HepG2 (cell line): ENCODE measurements at regions not wholly inside any gene's neighbourhood (a gene's known extent, or its start where the extent isn't known, plus 50 kb on each side); places are given as distances from the start of the nearest gene placed in this dataset.

Source experiments
- ATAC-seq: fragments of 200-7000 bp; cut with Tn5 transposase; 3 replicates; pipeline ENCODE4 v1.9.1; 2020; ENCODE audit warnings: mild to moderate bottlenecking, moderate library complexity
- BruUV-seq: library from RNA; stranded (reverse); fragments of 400-500 nt; replicated peaks from 2 replicates; lab custom pipeline; 2021; lab: Mats Ljungman, UMichigan
- CTCF ChIA-PET: fragments of 300-600 bp; formaldehyde crosslinking; extraction: SDS; loops from one replicate; lab custom pipeline; 2021; ENCODE audit warnings: low total read pairs, inconsistent platforms, low intra/inter-chr PET ratio; lab: Yijun Ruan, JAX
- POLR2A ChIA-PET: fragments of 350-600 bp; sonication (Branson Sonifier 250); formaldehyde crosslinking; loops from one replicate; lab custom pipeline; 2020; ENCODE audit warnings: antibody characterized with exemption, inconsistent platforms; lab: Yijun Ruan, JAX
- DNase-seq: peaks from one replicate; pipeline ENCODE4 v3.0.0-alpha.2; 2015; ENCODE audit warnings: low spot score
- FAIRE-seq: peaks from 3 replicates; lab custom pipeline; 2011; peaks lifted over from hg19 to GRCh38; lab: Jason Lieb, UNC
- H2AFZ ChIP-seq: one replicate; pipeline ENCODE4 v1.6.1; 2011; ENCODE audit warnings: low read length, inconsistent platforms
- H3K27ac ChIP-seq: fragments of 300-600 bp; 3 replicates; pipeline ENCODE4 v1.8.0; 2011; ENCODE audit warnings: mixed run types, mild to moderate bottlenecking, mixed read lengths, low read length, inconsistent platforms; ENCODE audit not compliant: insufficient read depth; ENCODE audit errors: extremely low read length
- H3K27me3 ChIP-seq, 2 experiments: fragments of 200-600 bp in 1 of 2; 2 replicates in 1 of 2; 3 replicates in 1 of 2; pipeline versions ENCODE4 v1.6.0 to v1.8.0; 2011; ENCODE audit warnings: low read length in 2 of 2, mild to moderate bottlenecking in 2 of 2, moderate library complexity in 2 of 2, inconsistent platforms in 1 of 2; ENCODE audit not compliant: insufficient read depth in 2 of 2, control insufficient read depth in 1 of 2
- H3K36me3 ChIP-seq, 2 experiments: fragments of 200-600 bp in 1 of 2; replicated peaks in 1 of 2; 2 replicates in 1 of 2; 3 replicates in 1 of 2; pipeline versions ENCODE4 v1.5.1 to v1.8.0; 2011; ENCODE audit warnings: low read length in 2 of 2, inconsistent platforms in 1 of 2; ENCODE audit not compliant: insufficient read depth in 2 of 2, control insufficient read depth in 1 of 2
- H3K4me1 ChIP-seq: 2 replicates; pipeline ENCODE4 v1.5.1; 2012; ENCODE audit warnings: low read length, inconsistent platforms; ENCODE audit not compliant: insufficient read depth
- H3K4me2 ChIP-seq: 2 replicates; pipeline ENCODE4 v1.6.0; 2011; ENCODE audit warnings: low read depth, low read length, inconsistent platforms
- H3K4me3 ChIP-seq, 3 experiments: fragments of 200-600 bp in 1 of 3; sonication (generic), shearing (Covaris generic) in 1 of 3; replicated peaks in 1 of 3; 2 replicates each; pipeline ENCODE4 v1.5.1; 2011 to 2016; ENCODE audit warnings: low read length in 3 of 3, inconsistent platforms in 2 of 3, low read depth in 2 of 3, mild to moderate bottlenecking in 2 of 3, control low read depth in 1 of 3, mixed read lengths in 1 of 3; ENCODE audit not compliant: insufficient read depth in 1 of 3
- H3K79me2 ChIP-seq: one replicate; pipeline ENCODE4 v1.6.1; 2011; ENCODE audit warnings: low read length, inconsistent platforms; ENCODE audit not compliant: insufficient read depth
- H3K9ac ChIP-seq: 2 replicates; pipeline ENCODE4 v1.6.0; 2011; ENCODE audit warnings: mild to moderate bottlenecking, low read depth, low read length, inconsistent platforms; ENCODE audit not compliant: insufficient read depth
- H3K9me3 ChIP-seq: 2 replicates; pipeline ENCODE4 v1.5.1; 2012; ENCODE audit warnings: mild to moderate bottlenecking, low read length
- H4K20me1 ChIP-seq: 2 replicates; pipeline ENCODE4 v1.6.0; 2011; ENCODE audit warnings: inconsistent platforms, mild to moderate bottlenecking, low read length, moderate library complexity; ENCODE audit not compliant: insufficient read depth
- ETV6 ChIP-seq: sonication (generic); formaldehyde crosslinking; conservative IDR thresholded peaks from 2 replicates; pipeline ENCODE4 v1.4.0; 2020; ENCODE audit warnings: missing genetic modification reagents
- FOXK2 ChIP-seq: fragments of 450-650 bp; IDR thresholded peaks from 2 replicates; pipeline ENCODE4 v1.6.1; 2016
- GATA4 ChIP-seq: sonication (generic); IDR thresholded peaks from 2 replicates; pipeline ENCODE4 v1.6.1; 2016; ENCODE audit warnings: antibody characterized with exemption, low read depth, borderline replicate concordance
- KLF15 ChIP-seq: sonication (generic); formaldehyde crosslinking; IDR thresholded peaks from 2 replicates; pipeline ENCODE4 v1.8.1; 2023; ENCODE audit warnings: borderline replicate concordance, mild to moderate bottlenecking, inconsistent platforms, missing genetic modification reagents, mixed read lengths
- SALL2 ChIP-seq: sonication (generic); formaldehyde crosslinking; IDR thresholded peaks from 2 replicates; pipeline ENCODE4 v1.8.1; 2023; ENCODE audit warnings: mild to moderate bottlenecking, missing genetic modification reagents, inconsistent platforms
- ZNF629 ChIP-seq: sonication (generic); formaldehyde crosslinking; conservative IDR thresholded peaks from 2 replicates; pipeline ENCODE4 v1.5.0; 2020; ENCODE audit warnings: missing genetic modification reagents
- ZNF850 ChIP-seq: sonication (generic); formaldehyde crosslinking; conservative IDR thresholded peaks from 2 replicates; pipeline ENCODE4 v1.9.0; 2021; ENCODE audit warnings: mild to moderate bottlenecking, missing genetic modification reagents
- WGBS: methylation state at CpG from one replicate; pipeline ENCODE4 v1.1.6; 2017; ENCODE audit warnings: low lambda C conversion rate; 5-methylcytosine and 5-hydroxymethylcytosine counted together
- in situ Hi-C: cut with HindIII; loops from 2 replicates; pipeline ENCODE4 v1.10.0; 2017; ENCODE audit warnings: low pct_unique_long_range_greater_than_20kb; ENCODE audit not compliant: extremely low pct_ligation_motif_present
- intact Hi-C: fragments of 100-400 bp; cut with micrococcal nuclease; formaldehyde crosslinking; loops from one replicate; pipeline ENCODE4 v1.10.0; 2022; ENCODE audit not compliant: unreplicated experiment
- TF ChIP-seq, protein P1 (sequence below): IDR thresholded peaks from 2 replicates; pipeline ENCODE4 v1.6.1; 2016; ENCODE audit warnings: missing compliant biosample characterization, missing genetic modification reagents, borderline replicate concordance
- TF ChIP-seq, protein P2 (sequence below): sonication (generic); formaldehyde crosslinking; IDR thresholded peaks from 2 replicates; pipeline ENCODE4 v1.8.0; 2022; ENCODE audit warnings: mild to moderate bottlenecking, missing genetic modification reagents, moderate library complexity

DNA sequence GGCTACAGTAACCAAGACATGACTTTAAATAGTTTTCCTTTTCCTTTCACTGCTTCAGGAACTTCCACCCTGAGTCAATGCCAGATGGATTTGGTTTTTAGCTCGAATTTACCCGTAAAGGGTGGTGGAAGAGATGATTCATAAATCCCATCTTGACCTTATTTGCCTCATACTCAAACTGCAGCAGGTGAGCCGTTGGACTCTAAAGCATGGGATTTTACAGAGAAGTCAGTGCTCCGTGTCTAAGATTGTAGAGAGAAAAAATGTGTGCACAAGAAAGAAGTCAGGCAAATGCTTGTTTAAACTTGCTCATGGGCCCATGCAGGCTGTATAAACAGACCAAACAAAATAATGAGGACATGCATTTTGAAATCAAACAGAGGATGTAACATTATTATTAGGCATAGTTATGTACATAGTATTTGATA lies 369.7 kb upstream of the TRIB2 start:
- H3K27me3 ChIP-seq, result no peaks in the 10 kb centered on the region
- no peaks in the 10 kb centered on the region for H3K9me3 ChIP-seq
- no peak for ATAC-seq
- H3K9ac ChIP-seq, result no peak overlapping the region
- H3K27ac ChIP-seq, result no peak overlapping the region
- POLR2A ChIA-PET, result no interaction called here
- TF ChIP-seq ETV6 (no peak), ZNF850 (CRISPR knock-in tag) (no peak)
- TF ChIP-seq, all 625 proteins: peak for 0
- in situ Hi-C loops (no loop called here), intact Hi-C loops (no loop called here)
- H2AFZ ChIP-seq, result no peak overlapping the region
- H3K36me3 ChIP-seq, result no peaks in the 10 kb centered on the region
- H4K20me1 ChIP-seq, result no peaks in the 10 kb centered on the region
- no peak for FAIRE-seq
- H3K4me2 ChIP-seq, result no peak overlapping the region
- no peaks in the 10 kb centered on the region for H3K79me2 ChIP-seq
- 5% methylated on average over 4 of the region's 4 CpGs for WGBS
- H3K4me3 ChIP-seq, result no peak overlapping the region
- no peaks in the 10 kb centered on the region for H3K4me1 ChIP-seq
- no TSS peak for BruUV-seq
- CTCF ChIA-PET, result no interaction called here
- DNase-seq, result no peak

DNA sequence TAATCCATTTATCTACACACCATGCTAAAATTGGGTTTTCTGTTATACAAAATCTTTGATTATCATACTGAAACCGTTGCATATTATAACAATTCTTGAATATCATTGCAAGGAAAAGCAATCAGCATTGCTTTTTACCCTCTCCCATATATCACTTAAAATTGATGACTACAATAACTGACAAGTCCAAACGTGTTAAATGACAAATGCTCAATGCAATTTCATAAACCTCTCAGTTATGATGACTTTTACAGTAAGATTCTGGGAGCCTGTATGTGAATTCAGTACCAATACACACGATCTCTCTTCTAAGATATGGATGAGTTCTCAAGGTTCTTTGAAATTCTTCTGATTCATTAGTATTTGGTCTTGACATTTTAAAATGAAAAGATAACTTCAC lies 368.5 kb upstream of the TRIB2 start:
- ChIA-PET CTCF (no interaction called here), POLR2A (no interaction called here)
- Histone ChIP-seq H3K36me3 (no peaks in the 10 kb centered on the region), H3K79me2 (no peaks in the 10 kb centered on the region), H2AFZ (no peak overlapping the region), H3K4me2 (no peak overlapping the region), H3K4me3 (no peak overlapping the region), H3K27ac (no peak overlapping the region), H4K20me1 (no peaks in the 10 kb centered on the region), H3K9ac (no peak overlapping the region), H3K4me1 (no peaks in the 10 kb centered on the region), H3K27me3 (no peaks in the 10 kb centered on the region), H3K9me3 (no peaks in the 10 kb centered on the region)
- no TSS peak for BruUV-seq
- intact Hi-C loops, result no loop called here
- in situ Hi-C loops, result no loop called here
- ATAC-seq, result no peak
- WGBS, result 0% methylated on average over 3 of the region's 3 CpGs
- FAIRE-seq, result no peak
- no peak for DNase-seq
- TF ChIP-seq SALL2 (no peak), KLF15 (no peak), FOXK2 (no peak), ZNF629 (no peak), GATA4 (no peak)
- TF ChIP-seq, protein P1, sequence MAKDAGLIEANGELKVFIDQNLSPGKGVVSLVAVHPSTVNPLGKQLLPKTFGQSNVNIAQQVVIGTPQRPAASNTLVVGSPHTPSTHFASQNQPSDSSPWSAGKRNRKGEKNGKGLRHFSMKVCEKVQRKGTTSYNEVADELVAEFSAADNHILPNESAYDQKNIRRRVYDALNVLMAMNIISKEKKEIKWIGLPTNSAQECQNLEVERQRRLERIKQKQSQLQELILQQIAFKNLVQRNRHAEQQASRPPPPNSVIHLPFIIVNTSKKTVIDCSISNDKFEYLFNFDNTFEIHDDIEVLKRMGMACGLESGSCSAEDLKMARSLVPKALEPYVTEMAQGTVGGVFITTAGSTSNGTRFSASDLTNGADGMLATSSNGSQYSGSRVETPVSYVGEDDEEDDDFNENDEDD (CRISPR knock-in tag), result no peak
- TF ChIP-seq, protein P2, sequence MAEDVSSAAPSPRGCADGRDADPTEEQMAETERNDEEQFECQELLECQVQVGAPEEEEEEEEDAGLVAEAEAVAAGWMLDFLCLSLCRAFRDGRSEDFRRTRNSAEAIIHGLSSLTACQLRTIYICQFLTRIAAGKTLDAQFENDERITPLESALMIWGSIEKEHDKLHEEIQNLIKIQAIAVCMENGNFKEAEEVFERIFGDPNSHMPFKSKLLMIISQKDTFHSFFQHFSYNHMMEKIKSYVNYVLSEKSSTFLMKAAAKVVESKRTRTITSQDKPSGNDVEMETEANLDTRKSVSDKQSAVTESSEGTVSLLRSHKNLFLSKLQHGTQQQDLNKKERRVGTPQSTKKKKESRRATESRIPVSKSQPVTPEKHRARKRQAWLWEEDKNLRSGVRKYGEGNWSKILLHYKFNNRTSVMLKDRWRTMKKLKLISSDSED (CRISPR knock-in tag), result no peak
